Psoas muscle (tissue), 7 donors: ENCODE measurements at regions not wholly inside any gene's neighbourhood (a gene's known extent, or its start where the extent isn't known, plus 50 kb on each side); places are given as distances from the start of the nearest gene placed in this dataset.

Experiments
- ATAC-seq, 4 donors: fragments of 200-7000 bp; cut with Tn5 transposase; one replicate each; pipeline ENCODE4 v1.9.1; 2020; ENCODE audit warnings: moderate library complexity in 3 of 4, mild to moderate bottlenecking in 2 of 4
- DNase-seq, 2 donors: peaks; one replicate each; pipeline ENCODE4 v3.0.0-alpha.2; 2020
- H3K27ac ChIP-seq: fragments of 200-600 bp; one replicate; pipeline ENCODE4 v1.8.0; 2022
- H3K27me3 ChIP-seq, 3 donors: fragments of 200-600 bp in 1 of 3; one replicate each; pipeline versions ENCODE4 v1.6.1 to v1.8.0; 2013 to 2022; ENCODE audit warnings: low read length in 2 of 3, mild to moderate bottlenecking in 2 of 3, moderate library complexity in 1 of 3; ENCODE audit not compliant: insufficient read depth in 3 of 3
- H3K36me3 ChIP-seq, 2 donors: fragments of 200-600 bp in 1 of 2; one replicate each; pipeline versions ENCODE4 v1.6.1 to v1.8.0; 2013 to 2022; ENCODE audit warnings: low read depth in 1 of 2, mild to moderate bottlenecking in 1 of 2, moderate library complexity in 1 of 2; ENCODE audit not compliant: insufficient read depth in 1 of 2
- H3K4me1 ChIP-seq: fragments of 200-600 bp; one replicate; pipeline ENCODE4 v1.8.0; 2022
- H3K4me3 ChIP-seq: fragments of 200-600 bp; one replicate; pipeline ENCODE4 v1.8.0; 2022; ENCODE audit warnings: mild to moderate bottlenecking
- H3K9me3 ChIP-seq: fragments of 200-600 bp; one replicate; pipeline ENCODE4 v1.8.0; 2022
- CTCF ChIP-seq: fragments of 200-600 bp; IDR thresholded peaks from one replicate; pipeline ENCODE4 v1.8.0; 2022; ENCODE audit warnings: antibody characterized with exemption
- WGBS, 3 donors: extraction: QIAGEN DNeasy Blood & Tissue Kit; methylation state at CpG; one replicate each; pipeline versions ENCODE4 v1.1.6 to v1.1.7; 2013; 5-methylcytosine and 5-hydroxymethylcytosine counted together
- intact Hi-C, 2 donors: fragments of 100-400 bp; cut with DNase I; formaldehyde crosslinking; loops; one replicate each; pipeline versions ENCODE4 v1.11.0 to v1.14.2; 2022
- donor health status: healthy with polysubstance abuse.
- donor health status: DM: no; HTN: no; CAD: no; lungs with moderate emphysema.
- donor health status: Bipolar disorder and iron deficiency.
- donor health status: healthy.
- donor health status: DM: yes; HTN: yes; CAD: no.
- donor health status: DM: no; HTN: no; CAD: no.
- donor health status: DM: yes; HTN: yes; CAD: no.

- Histone ChIP-seq H3K4me1 (no peaks in the 10 kb centered on the region), H3K9me3 (peaks cover 6% of the 10 kb centered on the region), H3K4me3 (no peak overlapping the region), H3K27ac (no peak overlapping the region), H3K36me3 (no peaks in the 10 kb centered on the region), H3K27me3 (no peaks in the 10 kb centered on the region)
- ATAC-seq = no peak
- DNase-seq = no peak
- TF ChIP-seq CTCF = no peak
- intact Hi-C loops = no loop called here
Observed at GRCh38 chr1:55600242-55600641, 385.1 kb upstream of the USP24 start.

GRCh38 chr1:55597910-55598309, 382.7 kb upstream of the USP24 start:
- intact Hi-C loops = no loop called here
- 40 to 62% (median 44%) methylated on average over 2 of the region's 2 CpGs for WGBS, 3 donors
- Histone ChIP-seq H3K36me3 (no peaks in the 10 kb centered on the region), H3K4me3 (no peak overlapping the region), H3K9me3 (peaks cover 6% of the 10 kb centered on the region), H3K27ac (no peak overlapping the region), H3K4me1 (no peaks in the 10 kb centered on the region), H3K27me3 (no peaks in the 10 kb centered on the region)
- TF ChIP-seq CTCF = no peak
- no peak for ATAC-seq
- DNase-seq = no peak

- WGBS, 3 donors = 82 to 93% (median 86%) methylated on average over 4 of the region's 4 CpGs
- ATAC-seq (no peak), DNase-seq (no peak)
- TF ChIP-seq CTCF = no peak
- H3K4me1 ChIP-seq = no peaks in the 10 kb centered on the region
- intact Hi-C loops = no loop called here
- H3K27me3 ChIP-seq = no peaks in the 10 kb centered on the region
- H3K9me3 ChIP-seq = peaks cover 6% of the 10 kb centered on the region
- H3K4me3 ChIP-seq = no peak overlapping the region
- H3K36me3 ChIP-seq = no peaks in the 10 kb centered on the region
- H3K27ac ChIP-seq = no peak overlapping the region
Observed at GRCh38 chr1:55594701-55595100, 379.5 kb upstream of the USP24 start.

- no peaks in the 10 kb centered on the region for H3K27me3 ChIP-seq
- H3K4me3 ChIP-seq = no peak overlapping the region
- no peak overlapping the region for H3K27ac ChIP-seq
- DNase-seq (no peak), ATAC-seq (no peak)
- intact Hi-C loops = no loop called here
- H3K4me1 ChIP-seq = no peaks in the 10 kb centered on the region
- no peak for TF ChIP-seq CTCF
- H3K36me3 ChIP-seq = no peaks in the 10 kb centered on the region
- H3K9me3 ChIP-seq = peaks cover 6% of the 10 kb centered on the region
Observed at GRCh38 chr1:55593298-55593697, 378.1 kb upstream of the USP24 start.

- no peaks in the 10 kb centered on the region for H3K27me3 ChIP-seq
- no peak overlapping the region for H3K27ac ChIP-seq
- DNase-seq (no peak), ATAC-seq (no peak)
- H3K4me1 ChIP-seq = no peaks in the 10 kb centered on the region
- no peak overlapping the region for H3K4me3 ChIP-seq
- 74 to 91% (median 90%) methylated on average over 2 of the region's 2 CpGs for WGBS, 3 donors
- no peaks in the 10 kb centered on the region for H3K36me3 ChIP-seq
- H3K9me3 ChIP-seq = peaks cover 6% of the 10 kb centered on the region
- no peak for TF ChIP-seq CTCF
- intact Hi-C loops = no loop called here
Observed at GRCh38 chr1:55592122-55592521, 377.0 kb upstream of the USP24 start.
